HCT116 (cell line): ENCODE measurements at regions not wholly inside any gene's neighbourhood (a gene's known extent, or its start where the extent isn't known, plus 50 kb on each side); places are given as distances from the start of the nearest gene placed in this dataset.

ENCODE experiments used
- FOSL1 ChIP-seq: IDR thresholded peaks from 2 replicates; pipeline ENCODE4 v1.6.1; 2012; ENCODE audit warnings: low read depth
- YY1 ChIP-seq: IDR thresholded peaks from 2 replicates; pipeline ENCODE4 v1.6.1; 2011; ENCODE audit warnings: low read length, low read depth, moderate library complexity, mild to moderate bottlenecking; ENCODE audit not compliant: insufficient replicate concordance; ENCODE audit errors: extremely low read depth
- TF ChIP-seq, protein P1 (sequence below): IDR thresholded peaks from 2 replicates; pipeline ENCODE4 v1.6.1; 2011; ENCODE audit warnings: mild to moderate bottlenecking, low read length, moderate library complexity; ENCODE audit not compliant: insufficient replicate concordance; ENCODE audit errors: extremely low read depth

DNA sequence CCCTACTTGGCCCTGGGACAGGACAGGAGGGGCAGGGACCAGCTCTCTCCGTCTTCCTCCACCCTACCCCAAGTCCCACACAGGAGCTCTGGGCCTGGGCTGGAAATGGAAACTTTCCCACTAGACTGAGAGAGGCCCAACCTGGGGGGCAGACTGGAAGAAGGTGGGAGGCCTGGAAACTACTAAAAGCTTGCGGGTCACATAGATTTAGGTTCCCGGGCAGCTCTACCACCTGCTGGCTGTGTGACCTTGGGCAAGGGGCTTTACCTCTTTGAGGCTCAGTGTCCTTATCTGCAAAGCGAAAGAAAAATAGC is 49.9 kb upstream of the CCDC174 start (continued):
- TF ChIP-seq, protein P1, sequence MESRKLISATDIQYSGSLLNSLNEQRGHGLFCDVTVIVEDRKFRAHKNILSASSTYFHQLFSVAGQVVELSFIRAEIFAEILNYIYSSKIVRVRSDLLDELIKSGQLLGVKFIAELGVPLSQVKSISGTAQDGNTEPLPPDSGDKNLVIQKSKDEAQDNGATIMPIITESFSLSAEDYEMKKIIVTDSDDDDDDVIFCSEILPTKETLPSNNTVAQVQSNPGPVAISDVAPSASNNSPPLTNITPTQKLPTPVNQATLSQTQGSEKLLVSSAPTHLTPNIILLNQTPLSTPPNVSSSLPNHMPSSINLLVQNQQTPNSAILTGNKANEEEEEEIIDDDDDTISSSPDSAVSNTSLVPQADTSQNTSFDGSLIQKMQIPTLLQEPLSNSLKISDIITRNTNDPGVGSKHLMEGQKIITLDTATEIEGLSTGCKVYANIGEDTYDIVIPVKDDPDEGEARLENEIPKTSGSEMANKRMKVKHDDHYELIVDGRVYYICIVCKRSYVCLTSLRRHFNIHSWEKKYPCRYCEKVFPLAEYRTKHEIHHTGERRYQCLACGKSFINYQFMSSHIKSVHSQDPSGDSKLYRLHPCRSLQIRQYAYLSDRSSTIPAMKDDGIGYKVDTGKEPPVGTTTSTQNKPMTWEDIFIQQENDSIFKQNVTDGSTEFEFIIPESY = no peak
- TF ChIP-seq FOSL1 (no peak), YY1 (no peak)
